ENCODE measurements at regions not wholly inside any gene's neighbourhood (a gene's known extent, or its start where the extent isn't known, plus 50 kb on each side); places are given as distances from the start of the nearest gene placed in this dataset.

DNA sequence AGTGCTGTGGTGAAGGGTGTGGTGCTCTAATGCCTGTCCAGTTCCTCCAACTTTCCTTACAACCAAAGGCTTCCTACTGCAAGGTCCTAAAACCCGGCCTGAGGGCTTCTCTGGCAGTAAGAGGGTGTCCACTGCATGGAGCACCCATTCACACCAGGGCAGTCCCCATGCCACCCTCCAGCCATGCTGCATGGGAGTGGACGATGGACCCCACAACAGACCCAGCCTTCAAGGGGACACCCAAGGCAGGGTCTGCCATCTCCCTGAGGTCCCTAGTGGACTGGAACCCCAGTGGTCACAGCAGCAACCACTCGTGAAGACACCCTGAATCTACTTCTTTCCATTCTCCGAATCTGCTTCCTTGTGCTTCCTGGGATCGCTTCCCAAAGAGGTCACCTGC, 117.6 kb upstream of the SOX1 start:
- Histone ChIP-seq H3K4me3 (no peak overlapping the region), H3K9me3 (peaks cover 0 to 24% (median 17%) of the 10 kb centered on the region in 4 donors), H3K4me1 (no peaks in the 10 kb centered on the region), H3K27ac (replicated peaks in 1 of 4) (no peak overlapping the region), H3K27me3 (peaks cover 0 to 44% (median 0%) of the 10 kb centered on the region in 4 donors), H3K36me3 (no peaks in the 10 kb centered on the region)
- intact Hi-C loops (cut with DNase I) = no loop called here
- 84% methylated on average over 4 of the region's 5 CpGs for WGBS
- TF ChIP-seq POLR2AphosphoS5 (IDR thresholded peaks at IDR 0.05) (no peak), POLR2A (IDR thresholded peaks at IDR 0.05; ENCODE audit: low read depth) (no peak), EP300 (IDR thresholded peaks at IDR 0.05) (no peak)
- TF ChIP-seq, protein P1, sequence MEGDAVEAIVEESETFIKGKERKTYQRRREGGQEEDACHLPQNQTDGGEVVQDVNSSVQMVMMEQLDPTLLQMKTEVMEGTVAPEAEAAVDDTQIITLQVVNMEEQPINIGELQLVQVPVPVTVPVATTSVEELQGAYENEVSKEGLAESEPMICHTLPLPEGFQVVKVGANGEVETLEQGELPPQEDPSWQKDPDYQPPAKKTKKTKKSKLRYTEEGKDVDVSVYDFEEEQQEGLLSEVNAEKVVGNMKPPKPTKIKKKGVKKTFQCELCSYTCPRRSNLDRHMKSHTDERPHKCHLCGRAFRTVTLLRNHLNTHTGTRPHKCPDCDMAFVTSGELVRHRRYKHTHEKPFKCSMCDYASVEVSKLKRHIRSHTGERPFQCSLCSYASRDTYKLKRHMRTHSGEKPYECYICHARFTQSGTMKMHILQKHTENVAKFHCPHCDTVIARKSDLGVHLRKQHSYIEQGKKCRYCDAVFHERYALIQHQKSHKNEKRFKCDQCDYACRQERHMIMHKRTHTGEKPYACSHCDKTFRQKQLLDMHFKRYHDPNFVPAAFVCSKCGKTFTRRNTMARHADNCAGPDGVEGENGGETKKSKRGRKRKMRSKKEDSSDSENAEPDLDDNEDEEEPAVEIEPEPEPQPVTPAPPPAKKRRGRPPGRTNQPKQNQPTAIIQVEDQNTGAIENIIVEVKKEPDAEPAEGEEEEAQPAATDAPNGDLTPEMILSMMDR (IDR thresholded peaks at IDR 0.05) = no peak
- DNase-seq (ENCODE audit: extremely low spot score) = no peak

DNA sequence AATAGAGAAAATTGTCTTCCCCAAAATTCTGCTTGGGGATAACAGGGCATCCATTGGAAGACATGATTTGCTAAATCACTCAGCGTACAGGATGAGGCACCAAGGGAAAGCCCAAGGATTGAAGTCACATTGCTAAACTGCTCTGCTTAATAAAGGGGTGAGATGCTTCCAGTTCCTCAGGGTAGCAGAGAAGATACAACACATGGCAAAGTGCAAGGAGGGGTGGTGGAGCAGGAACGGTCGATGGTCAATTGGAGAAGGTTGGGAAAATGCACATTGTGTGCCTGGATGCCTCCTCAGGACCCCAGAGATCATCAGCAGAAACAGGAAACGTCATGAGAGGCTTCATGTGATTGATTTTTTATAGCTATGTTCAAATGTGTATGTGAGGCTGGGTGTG, 116.3 kb upstream of the SOX1 start:
- H3K27ac ChIP-seq (replicated peaks in 1 of 4) = no peak overlapping the region
- no peak overlapping the region for H3K4me3 ChIP-seq
- intact Hi-C loops (cut with DNase I) = no loop called here
- no peak for DNase-seq (ENCODE audit: extremely low spot score)
- 80% methylated on average over 4 of the region's 4 CpGs for WGBS
- peaks cover 0 to 51% (median 0%) of the 10 kb centered on the region in 4 donors for H3K27me3 ChIP-seq
- TF ChIP-seq, protein P1 (IDR thresholded peaks at IDR 0.05) = no peak
- TF ChIP-seq POLR2AphosphoS5 (IDR thresholded peaks at IDR 0.05) (no peak), POLR2A (IDR thresholded peaks at IDR 0.05; ENCODE audit: low read depth) (no peak), EP300 (IDR thresholded peaks at IDR 0.05) (no peak)
- H3K36me3 ChIP-seq = no peaks in the 10 kb centered on the region
- H3K4me1 ChIP-seq = no peaks in the 10 kb centered on the region
- H3K9me3 ChIP-seq = peaks cover 0 to 24% (median 17%) of the 10 kb centered on the region in 4 donors

DNA sequence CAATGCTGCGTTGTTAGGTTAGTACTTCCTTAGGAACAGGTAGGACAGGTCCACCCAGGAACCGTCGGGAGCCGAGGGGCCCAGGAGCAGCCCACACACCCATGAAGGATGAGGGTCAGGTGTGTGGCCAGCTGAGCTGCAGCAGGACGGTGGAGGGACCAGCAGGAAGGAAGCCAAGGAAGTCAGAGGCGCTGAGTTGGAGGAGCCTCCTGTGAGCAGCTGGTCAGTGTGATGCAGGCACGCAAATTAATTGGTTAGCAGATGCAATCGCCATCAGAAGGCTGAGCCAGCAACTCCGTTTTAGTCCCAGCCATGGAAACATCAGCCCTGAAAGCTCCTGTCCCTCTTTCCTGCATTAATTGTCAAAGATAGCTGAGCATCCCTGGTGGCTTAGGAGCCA, 114.9 kb upstream of the SOX1 start:
- intact Hi-C loops (cut with DNase I) = no loop called here
- no peak overlapping the region for H3K4me3 ChIP-seq
- no peak for DNase-seq (ENCODE audit: extremely low spot score)
- no peak overlapping the region for H3K27ac ChIP-seq (replicated peaks in 1 of 4)
- no peaks in the 10 kb centered on the region for H3K4me1 ChIP-seq
- H3K9me3 ChIP-seq = peaks cover 0 to 24% (median 17%) of the 10 kb centered on the region in 4 donors
- peaks cover 0 to 62% (median 0%) of the 10 kb centered on the region in 4 donors for H3K27me3 ChIP-seq
- 72% methylated on average over 9 of the region's 9 CpGs for WGBS
- TF ChIP-seq POLR2AphosphoS5 (IDR thresholded peaks at IDR 0.05) (no peak), POLR2A (IDR thresholded peaks at IDR 0.05; ENCODE audit: low read depth) (no peak)
- TF ChIP-seq, protein P1 (IDR thresholded peaks at IDR 0.05) = no peak
- H3K36me3 ChIP-seq = no peaks in the 10 kb centered on the region

DNA sequence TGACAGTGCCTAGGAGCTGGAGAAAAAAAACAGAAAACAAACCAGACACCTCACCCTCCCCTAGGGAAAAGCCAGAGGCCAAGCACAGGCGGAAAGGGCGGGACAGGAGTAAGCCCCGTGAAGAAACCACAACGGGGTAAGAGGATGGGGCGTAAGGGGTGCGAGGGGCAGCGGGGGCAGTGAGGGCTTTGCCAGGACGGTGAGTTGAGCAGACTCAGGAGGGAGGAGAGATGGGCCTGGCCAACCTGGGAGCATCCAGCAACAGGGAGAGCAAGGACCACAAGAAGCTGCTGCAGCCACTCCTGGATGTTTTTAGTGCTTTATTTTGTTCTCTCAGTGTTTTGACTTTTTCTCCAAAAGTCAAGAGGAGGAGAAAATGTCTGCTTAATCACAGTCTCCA, 114.1 kb upstream of the SOX1 start:
- WGBS = 77% methylated on average over 8 of the region's 8 CpGs
- Histone ChIP-seq H3K9me3 (peaks cover 0 to 24% (median 17%) of the 10 kb centered on the region in 4 donors), H3K27me3 (peaks cover 0 to 62% (median 0%) of the 10 kb centered on the region in 4 donors), H3K4me3 (no peak overlapping the region), H3K27ac (replicated peaks in 1 of 4) (no peak overlapping the region), H3K36me3 (no peaks in the 10 kb centered on the region), H3K4me1 (no peaks in the 10 kb centered on the region)
- TF ChIP-seq EP300 (IDR thresholded peaks at IDR 0.05) = no peak
- TF ChIP-seq POLR2A (IDR thresholded peaks at IDR 0.05; ENCODE audit: low read depth) = no peak
- TF ChIP-seq POLR2AphosphoS5 (IDR thresholded peaks at IDR 0.05) = no peak
- TF ChIP-seq, protein P1 (IDR thresholded peaks at IDR 0.05) = no peak
- intact Hi-C loops (cut with DNase I) = no loop called here
- no peak for DNase-seq (ENCODE audit: extremely low spot score)

DNA sequence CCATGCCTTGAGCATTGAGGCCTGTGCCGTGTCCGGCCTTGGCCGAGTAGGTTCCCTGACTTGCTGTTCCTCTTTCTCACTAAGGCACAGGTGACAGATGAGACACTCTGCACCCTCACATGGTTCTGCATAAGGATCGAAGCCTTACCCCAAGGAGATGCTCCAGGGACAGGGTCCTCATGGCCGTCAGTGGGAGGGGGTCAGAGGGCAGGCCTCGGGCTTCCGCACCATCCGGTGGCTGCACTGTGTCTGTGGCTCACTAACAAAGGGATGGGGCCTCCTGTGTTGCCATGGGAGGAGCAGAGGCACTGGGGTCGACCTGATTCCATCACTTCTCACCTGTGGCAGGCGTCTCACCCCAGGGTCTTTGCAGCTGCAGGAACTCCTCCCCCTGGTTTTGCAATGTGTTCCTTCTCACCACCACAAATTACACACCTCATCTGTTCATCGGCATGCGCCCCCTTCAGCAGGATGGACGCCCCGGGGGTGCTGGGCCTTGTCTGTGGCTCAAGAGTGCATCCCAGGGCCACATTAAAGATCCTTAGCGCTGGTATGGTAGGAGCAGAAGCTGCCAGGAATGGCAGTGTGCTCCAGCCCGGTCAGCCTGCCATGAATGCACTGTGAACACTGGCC, 113.3 kb upstream of the SOX1 start:
- no peak for DNase-seq (ENCODE audit: extremely low spot score)
- 74% methylated on average over 13 of the region's 16 CpGs for WGBS
- H3K4me3 ChIP-seq = no peak overlapping the region
- no peaks in the 10 kb centered on the region for H3K4me1 ChIP-seq
- H3K27me3 ChIP-seq = peaks cover 0 to 59% (median 0%) of the 10 kb centered on the region in 4 donors
- H3K9me3 ChIP-seq = peaks cover 0 to 24% (median 17%) of the 10 kb centered on the region in 4 donors
- no peak overlapping the region for H3K27ac ChIP-seq (replicated peaks in 1 of 4)
- intact Hi-C loops (cut with DNase I) = no loop called here
- no peaks in the 10 kb centered on the region for H3K36me3 ChIP-seq
- TF ChIP-seq, protein P1 (IDR thresholded peaks at IDR 0.05) = no peak
- TF ChIP-seq EP300 (IDR thresholded peaks at IDR 0.05) = no peak
- TF ChIP-seq POLR2A (IDR thresholded peaks at IDR 0.05; ENCODE audit: low read depth) = no peak
- no peak for TF ChIP-seq POLR2AphosphoS5 (IDR thresholded peaks at IDR 0.05)

Measured in esophagus muscularis mucosa (tissue), 4 donors.